AG09319 (cell line): ENCODE measurements at regions not wholly inside any gene's neighbourhood (a gene's known extent, or its start where the extent isn't known, plus 50 kb on each side); places are given as distances from the start of the nearest gene placed in this dataset.
A peak's percentile ranks its signal among the peaks of the same experiment; 100 is the strongest.
"Not testable (repeated sequence)": the region's sequence is repeated elsewhere in the genome, so short reads cannot be mapped to it uniquely, and the experiment has no call there.

Source experiments
- DNase-seq: peaks from one replicate; pipeline ENCODE4 v3.0.0-alpha.2; 2010; ENCODE audit warnings: low read depth; ENCODE audit errors: extremely low read depth
- CTCF ChIP-seq: IDR thresholded peaks from 2 replicates; pipeline ENCODE4 v1.5.1; 2011; ENCODE audit warnings: low read depth, mild to moderate bottlenecking, inconsistent platforms, low read length, moderate library complexity

- TF ChIP-seq CTCF: peak; percentile 7
Measured at GRCh38 chr1:223920805-223921204, 75.1 kb upstream of the TP53BP2 start.

GRCh38 chr1:223915476-223915875 lies 69.7 kb upstream of the TP53BP2 start:
- DNase-seq: not testable (repeated sequence)

More at GRCh38 chr1:223920805-223921204, 75.1 kb upstream of the TP53BP2 start:
- not testable (repeated sequence) for DNase-seq

- not testable (repeated sequence) for DNase-seq
Measured at GRCh38 chr1:223913715-223914114, 68.0 kb upstream of the TP53BP2 start.

- not testable (repeated sequence) for DNase-seq
- TF ChIP-seq CTCF: peak; percentile 15
Measured at GRCh38 chr1:223907943-223908587, 62.3 kb upstream of the TP53BP2 start.

- DNase-seq: not testable (repeated sequence)
Measured at GRCh38 chr1:223903221-223903620, 57.5 kb upstream of the TP53BP2 start.

- not testable (repeated sequence) for DNase-seq
Measured at GRCh38 chr1:223899775-223900174, 54.0 kb upstream of the TP53BP2 start.

- DNase-seq: not testable (repeated sequence)
Measured at GRCh38 chr1:223897097-223897496, 51.4 kb upstream of the TP53BP2 start.

GRCh38 chr1:223895950-223896349 lies 50.2 kb upstream of the TP53BP2 start:
- not testable (repeated sequence) for DNase-seq
